IMR-90 (cell line): ENCODE measurements at regions not wholly inside any gene's neighbourhood (a gene's known extent, or its start where the extent isn't known, plus 50 kb on each side); places are given as distances from the start of the nearest gene placed in this dataset.
A peak's percentile ranks its signal among the peaks of the same experiment; 100 is the strongest.

Experiments used
- ATAC-seq: fragments of 200-7000 bp; cut with Tn5 transposase; 2 replicates; pipeline ENCODE4 v1.9.1; 2020; ENCODE audit warnings: low read depth, mild to moderate bottlenecking, moderate library complexity
- BruUV-seq: library from RNA; stranded (reverse); fragments of 400-500 nt; replicated peaks from 2 replicates; lab custom pipeline; 2021; lab: Mats Ljungman, UMichigan
- CTCF ChIA-PET: fragments of 300-600 bp; formaldehyde crosslinking; extraction: SDS; loops from one replicate; lab custom pipeline; 2021; ENCODE audit warnings: antibody characterized with exemption; lab: Yijun Ruan, JAX
- POLR2A ChIA-PET: fragments of 300-600 bp; sonication (Branson Sonifier 250); formaldehyde crosslinking; loops from one replicate; lab custom pipeline; 2022; ENCODE audit warnings: antibody characterized with exemption; ENCODE audit not compliant: unreplicated experiment; lab: Charles Lee
- DNase-seq: peaks from one replicate; pipeline ENCODE4 v3.0.0; 2013
- H2AFZ ChIP-seq: replicated peaks from 2 replicates; pipeline ENCODE3; 2013; ENCODE audit warnings: low read length, mild to moderate bottlenecking; ENCODE audit not compliant: poor library complexity
- H2AK5ac ChIP-seq: 2 replicates; pipeline ENCODE4 v1.6.1; 2013; ENCODE audit warnings: low read depth, low read length, inconsistent platforms
- H2AK9ac ChIP-seq: replicated peaks from 2 replicates; pipeline ENCODE3; 2013; ENCODE audit warnings: mild to moderate bottlenecking, low read depth, low read length, moderate library complexity; ENCODE audit not compliant: poor library complexity
- H2BK120ac ChIP-seq: 2 replicates; pipeline ENCODE4 v1.6.1; 2013; ENCODE audit warnings: low read depth, low read length, inconsistent platforms
- H2BK15ac ChIP-seq: 3 replicates; pipeline ENCODE4 v1.6.1; 2013; ENCODE audit warnings: low read depth, low read length, inconsistent platforms
- H2BK20ac ChIP-seq: 2 replicates; pipeline ENCODE4 v1.6.1; 2013; ENCODE audit warnings: low read depth, mild to moderate bottlenecking, inconsistent platforms, low read length, moderate library complexity
- H2BK5ac ChIP-seq: 2 replicates; pipeline ENCODE4 v1.6.1; 2013; ENCODE audit warnings: mild to moderate bottlenecking, low read depth, low read length, inconsistent platforms; ENCODE audit not compliant: poor library complexity, severe bottlenecking
- H3K14ac ChIP-seq: replicated peaks from 2 replicates; pipeline ENCODE4 v1.6.1; 2013; ENCODE audit warnings: low read depth, low read length, inconsistent platforms
- H3K18ac ChIP-seq: 2 replicates; pipeline ENCODE4 v1.6.1; 2013; ENCODE audit warnings: low read depth, low read length, control low read depth
- H3K23ac ChIP-seq: 2 replicates; pipeline ENCODE4 v1.6.1; 2013; ENCODE audit warnings: low read depth, low read length, inconsistent platforms
- H3K27ac ChIP-seq: 2 replicates; pipeline ENCODE4 v1.5.1; 2013; ENCODE audit warnings: mild to moderate bottlenecking, control low read depth, low read length; ENCODE audit not compliant: insufficient read depth
- H3K27me3 ChIP-seq: 2 replicates; pipeline ENCODE4 v1.6.1; 2013; ENCODE audit warnings: low read length; ENCODE audit not compliant: control insufficient read depth, insufficient read depth
- H3K36me3 ChIP-seq: 2 replicates; pipeline ENCODE4 v1.6.1; 2013; ENCODE audit warnings: low read length, mixed read lengths; ENCODE audit not compliant: control insufficient read depth, insufficient read depth
- H3K4ac ChIP-seq: 2 replicates; pipeline ENCODE4 v1.6.1; 2013; ENCODE audit warnings: low read depth, low read length, inconsistent platforms
- H3K4me1 ChIP-seq: 2 replicates; pipeline ENCODE4 v1.6.1; 2013; ENCODE audit warnings: low read length, mixed read lengths; ENCODE audit not compliant: control insufficient read depth, insufficient read depth
- H3K4me2 ChIP-seq: 2 replicates; pipeline ENCODE4 v1.6.1; 2013; ENCODE audit warnings: low read depth, mild to moderate bottlenecking, control low read depth, low read length, moderate library complexity
- H3K4me3 ChIP-seq: 2 replicates; pipeline ENCODE4 v1.5.1; 2013; ENCODE audit warnings: low read depth, mild to moderate bottlenecking, control low read depth, low read length, moderate library complexity; ENCODE audit not compliant: insufficient read depth
- H3K56ac ChIP-seq: 2 replicates; pipeline ENCODE4 v1.6.1; 2013; ENCODE audit warnings: low read length, inconsistent platforms; ENCODE audit not compliant: insufficient read depth; ENCODE audit errors: extremely low read depth
- H3K79me1 ChIP-seq, 2 experiments: 2 replicates each; pipeline ENCODE4 v1.6.1; 2013; ENCODE audit warnings: low read length in 2 of 2, inconsistent platforms in 1 of 2, low read depth in 1 of 2
- H3K9ac ChIP-seq: 2 replicates; pipeline ENCODE4 v1.6.1; 2013; ENCODE audit warnings: low read depth, low read length, control low read depth
- H3K9me1 ChIP-seq: 2 replicates; pipeline ENCODE4 v1.6.1; 2013; ENCODE audit warnings: low read length, inconsistent platforms; ENCODE audit not compliant: insufficient read depth
- H3K9me3 ChIP-seq: 2 replicates; pipeline ENCODE4 v1.6.1; 2013; ENCODE audit warnings: low read length; ENCODE audit not compliant: control insufficient read depth, insufficient read depth
- H4K20me1 ChIP-seq: 2 replicates; pipeline ENCODE4 v1.6.1; 2013; ENCODE audit warnings: low read length, inconsistent platforms; ENCODE audit not compliant: insufficient read depth
- H4K5ac ChIP-seq: 2 replicates; pipeline ENCODE4 v1.6.1; 2013; ENCODE audit warnings: mild to moderate bottlenecking, low read depth, low read length, control low read depth
- H4K8ac ChIP-seq, 2 experiments: 2 replicates each; pipeline ENCODE4 v1.6.1; 2013; ENCODE audit warnings: low read depth in 2 of 2, low read length in 2 of 2, control low read depth in 1 of 2, inconsistent platforms in 1 of 2
- H4K91ac ChIP-seq: 2 replicates; pipeline ENCODE4 v1.6.1; 2013; ENCODE audit warnings: low read depth, low read length, inconsistent platforms; ENCODE audit not compliant: insufficient read depth
- MAZ ChIP-seq: IDR thresholded peaks from 2 replicates; pipeline ENCODE4 v1.6.1; 2012; ENCODE audit warnings: low read depth, mild to moderate bottlenecking, low read length, improper control_type of control experiment, moderate library complexity, borderline replicate concordance
- RAD21 ChIP-seq: IDR thresholded peaks from 2 replicates; pipeline ENCODE4 v1.6.1; 2012; ENCODE audit warnings: low read length, improper control_type of control experiment
- RFX5 ChIP-seq: IDR thresholded peaks from 2 replicates; pipeline ENCODE4 v1.8.0; 2012; ENCODE audit warnings: low read depth, mild to moderate bottlenecking, low read length, moderate library complexity
- SMC3 ChIP-seq: fragments of 150-350 bp; IDR thresholded peaks from 2 replicates; pipeline ENCODE4 v1.6.1; 2016; ENCODE audit warnings: low read depth, mild to moderate bottlenecking, antibody characterized with exemption, low read length, moderate library complexity
- WGBS, 2 experiments: methylation state at CpG; one replicate each; pipeline versions ENCODE4 v1.1.5 to v1.1.7; 2013; ENCODE audit warnings: missing lambda C conversion rate in 2 of 2; ENCODE audit not compliant: insufficient read length in 1 of 2; ENCODE audit errors: extremely low coverage in 2 of 2; 5-methylcytosine and 5-hydroxymethylcytosine counted together
- dilution Hi-C: fragments of 300-500 bp; cut with HindIII; formaldehyde crosslinking; loops from one replicate; pipeline ENCODE4 v1.14.3; 2018; ENCODE audit warnings: low sequenced_read_pairs; ENCODE audit not compliant: unreplicated experiment
- in situ Hi-C: fragments of 300-500 bp; cut with MboI; formaldehyde crosslinking; loops from 3 replicates; pipeline ENCODE4 v1.14.3; 2019; ENCODE audit warnings: low sequenced_read_pairs, inconsistent platforms, mixed read lengths
- intact Hi-C: fragments of 100-400 bp; cut with micrococcal nuclease; formaldehyde crosslinking; loops from 2 replicates; pipeline ENCODE4 v1.10.0; 2022
- TF ChIP-seq, protein P1 (sequence below): fragments of 150-350 bp; IDR thresholded peaks from 2 replicates; pipeline ENCODE4 v1.6.1; 2017; ENCODE audit warnings: mild to moderate bottlenecking, antibody characterized with exemption, low read length, low read depth
- TF ChIP-seq, protein P2 (sequence below): conservative IDR thresholded peaks from 2 replicates; pipeline ENCODE4 v1.5.1; 2012; ENCODE audit warnings: mild to moderate bottlenecking, low read depth, low read length, improper control_type of control experiment

DNA sequence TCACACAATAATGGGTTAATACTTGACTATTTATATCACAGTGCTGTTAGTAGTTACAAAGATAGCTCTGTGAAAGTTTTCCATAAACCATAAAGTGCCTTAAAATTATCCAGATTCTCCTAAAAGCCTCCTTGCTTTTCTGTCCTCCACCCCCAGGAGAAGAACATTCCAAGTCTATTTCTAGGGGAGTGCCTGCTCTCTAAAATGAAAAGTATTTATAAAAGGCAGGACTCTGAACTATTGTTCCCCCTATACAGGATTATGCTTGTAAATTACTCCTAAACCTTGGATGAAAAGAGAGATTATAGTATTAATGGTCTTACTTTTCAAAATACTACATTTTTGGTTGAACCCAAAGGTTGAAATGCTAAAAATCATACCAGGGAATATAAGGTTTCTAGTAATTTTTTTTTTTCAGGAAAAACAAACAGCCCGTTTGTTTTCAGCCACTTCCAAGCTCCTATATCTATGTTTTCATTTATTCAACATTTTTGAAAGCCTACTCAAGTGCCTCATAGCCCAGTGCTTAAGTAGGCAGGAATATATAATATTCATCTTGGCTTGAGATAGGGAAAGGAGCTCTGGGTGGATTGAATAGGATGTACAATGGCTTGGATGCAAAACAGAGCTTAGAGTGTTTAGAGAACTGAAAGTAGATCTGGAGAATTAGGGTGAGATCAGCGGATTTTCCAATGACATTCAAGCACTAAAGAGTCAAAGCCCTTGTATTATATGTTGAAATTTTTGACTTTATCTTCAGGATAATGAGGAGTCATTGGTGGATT lies 320.7 kb downstream of the GPR37 start:
- H4K8ac ChIP-seq, result no peak overlapping the region
- no peaks in the 10 kb centered on the region for H3K36me3 ChIP-seq
- peak overlapping the region; percentile 35; the same call in 1 of the 2 replicates for H3K18ac ChIP-seq
- no peak overlapping the region for H3K4me2 ChIP-seq
- no peak overlapping the region for H3K4ac ChIP-seq
- H4K91ac ChIP-seq, result no peak overlapping the region
- DNase-seq (no peak), ATAC-seq (no peak)
- H3K9me1 ChIP-seq, result no peaks in the 10 kb centered on the region
- WGBS, 2 experiments, result no CpG with 5 or more reads among the region's 2 CpGs
- no peak overlapping the region for H3K9ac ChIP-seq
- H3K56ac ChIP-seq, result no peak overlapping the region
- H2AK5ac ChIP-seq, result no peak overlapping the region
- in situ Hi-C loops (no loop called here), intact Hi-C loops (no loop called here), dilution Hi-C loops (no loop called here)
- BruUV-seq, result no TSS peak
- no peak overlapping the region for H2BK15ac ChIP-seq
- TF ChIP-seq SMC3 (no peak), RFX5 (no peak), MAZ (no peak), RAD21 (no peak)
- TF ChIP-seq, protein P1, sequence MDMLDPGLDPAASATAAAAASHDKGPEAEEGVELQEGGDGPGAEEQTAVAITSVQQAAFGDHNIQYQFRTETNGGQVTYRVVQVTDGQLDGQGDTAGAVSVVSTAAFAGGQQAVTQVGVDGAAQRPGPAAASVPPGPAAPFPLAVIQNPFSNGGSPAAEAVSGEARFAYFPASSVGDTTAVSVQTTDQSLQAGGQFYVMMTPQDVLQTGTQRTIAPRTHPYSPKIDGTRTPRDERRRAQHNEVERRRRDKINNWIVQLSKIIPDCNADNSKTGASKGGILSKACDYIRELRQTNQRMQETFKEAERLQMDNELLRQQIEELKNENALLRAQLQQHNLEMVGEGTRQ, result no peak
- TF ChIP-seq, protein P2, sequence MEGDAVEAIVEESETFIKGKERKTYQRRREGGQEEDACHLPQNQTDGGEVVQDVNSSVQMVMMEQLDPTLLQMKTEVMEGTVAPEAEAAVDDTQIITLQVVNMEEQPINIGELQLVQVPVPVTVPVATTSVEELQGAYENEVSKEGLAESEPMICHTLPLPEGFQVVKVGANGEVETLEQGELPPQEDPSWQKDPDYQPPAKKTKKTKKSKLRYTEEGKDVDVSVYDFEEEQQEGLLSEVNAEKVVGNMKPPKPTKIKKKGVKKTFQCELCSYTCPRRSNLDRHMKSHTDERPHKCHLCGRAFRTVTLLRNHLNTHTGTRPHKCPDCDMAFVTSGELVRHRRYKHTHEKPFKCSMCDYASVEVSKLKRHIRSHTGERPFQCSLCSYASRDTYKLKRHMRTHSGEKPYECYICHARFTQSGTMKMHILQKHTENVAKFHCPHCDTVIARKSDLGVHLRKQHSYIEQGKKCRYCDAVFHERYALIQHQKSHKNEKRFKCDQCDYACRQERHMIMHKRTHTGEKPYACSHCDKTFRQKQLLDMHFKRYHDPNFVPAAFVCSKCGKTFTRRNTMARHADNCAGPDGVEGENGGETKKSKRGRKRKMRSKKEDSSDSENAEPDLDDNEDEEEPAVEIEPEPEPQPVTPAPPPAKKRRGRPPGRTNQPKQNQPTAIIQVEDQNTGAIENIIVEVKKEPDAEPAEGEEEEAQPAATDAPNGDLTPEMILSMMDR, result no peak
- H3K79me1 ChIP-seq, result no peaks in the 10 kb centered on the region
- no peak overlapping the region for H3K23ac ChIP-seq
- no peak overlapping the region for H2BK20ac ChIP-seq
- H2AK9ac ChIP-seq, result no peak overlapping the region
- H2AFZ ChIP-seq, result no peak overlapping the region
- H3K27ac ChIP-seq, result no peak overlapping the region
- no peaks in the 10 kb centered on the region for H4K20me1 ChIP-seq
- no peaks in the 10 kb centered on the region for H3K4me1 ChIP-seq
- ChIA-PET CTCF (no interaction called here), POLR2A (interaction anchor here (0.5 kb wide), 1 partner anchor 315 kb away, joined by 5 read pairs; no protein-coding TSS in a partner anchor)
- H4K5ac ChIP-seq, result peak overlapping the region; percentile 56; the same call in 1 of the 2 replicates
- no peak overlapping the region for H3K14ac ChIP-seq
- no peak overlapping the region for H3K4me3 ChIP-seq
- H2BK5ac ChIP-seq, result no peak overlapping the region
- H3K27me3 ChIP-seq, result no peaks in the 10 kb centered on the region
- no peak overlapping the region for H2BK120ac ChIP-seq
- H3K9me3 ChIP-seq, result no peaks in the 10 kb centered on the region
